ENCODE measurements at regions not wholly inside any gene's neighbourhood (a gene's known extent, or its start where the extent isn't known, plus 50 kb on each side); places are given as distances from the start of the nearest gene placed in this dataset.

GRCh38 chrX:147498796-147499195, 412.9 kb upstream of the FMR1 start:
- no peaks in the 10 kb centered on the region for H3K4me1 ChIP-seq (ENCODE audit: control insufficient read depth, insufficient read depth, low read length)
- ATAC-seq (ENCODE audit: low read depth): no peak
- H3K23ac ChIP-seq (ENCODE audit: low read depth, low read length): no peak overlapping the region
- intact Hi-C loops (cut with micrococcal nuclease) (no loop called here), dilution Hi-C loops (cut with HindIII; ENCODE audit: low sequenced_read_pairs, unreplicated experiment) (no loop called here), in situ Hi-C loops (cut with MboI; ENCODE audit: low sequenced_read_pairs) (no loop called here)
- no peak overlapping the region for H4K8ac ChIP-seq (ENCODE audit: low read depth in 2 of 2, low read length in 2 of 2)
- no peaks in the 10 kb centered on the region for H3K36me3 ChIP-seq (ENCODE audit: control insufficient read depth, insufficient read depth, low read length)
- H3K4me2 ChIP-seq (ENCODE audit: low read depth, low read length): no peak overlapping the region
- H3K9me3 ChIP-seq (ENCODE audit: control insufficient read depth, insufficient read depth, low read length): peaks cover 2% of the 10 kb centered on the region; the same call in 1 of the 2 replicates
- no peak for DNase-seq
- no peak overlapping the region for H3K56ac ChIP-seq (ENCODE audit: extremely low read depth, insufficient read depth, low read length)
- H2BK20ac ChIP-seq (ENCODE audit: low read depth, low read length): no peak overlapping the region
- H4K5ac ChIP-seq (ENCODE audit: low read depth, low read length): no peak overlapping the region
- ChIA-PET CTCF (interaction anchor here (0.7 kb wide), 1 partner anchor 19 kb away, joined by 5 read pairs; no protein-coding TSS in a partner anchor), POLR2A (ENCODE audit: unreplicated experiment) (no interaction called here)
- no peak overlapping the region for H2AK5ac ChIP-seq (ENCODE audit: low read depth, low read length)
- no peaks in the 10 kb centered on the region for H3K79me1 ChIP-seq (ENCODE audit: low read depth in 1 of 2, low read length in 2 of 2)
- no TSS peak for BruUV-seq (replicated peaks)
- no peak overlapping the region for H3K9ac ChIP-seq (ENCODE audit: low read depth, low read length)
- TF ChIP-seq SMC3 (IDR thresholded peaks at IDR 0.05; ENCODE audit: low read depth, low read length) (no peak), MXI1 (IDR thresholded peaks at IDR 0.05; ENCODE audit: borderline replicate concordance, low read depth, low read length) (no peak), FOS (IDR thresholded peaks at IDR 0.05; ENCODE audit: low read depth, low read length) (no peak), CEBPB (IDR thresholded peaks at IDR 0.05; ENCODE audit: low read depth, low read length) (no peak), RFX5 (IDR thresholded peaks at IDR 0.05; ENCODE audit: low read depth, low read length) (no peak), CHD1 (IDR thresholded peaks at IDR 0.05; ENCODE audit: low read depth, low read length) (no peak), BHLHE40 (IDR thresholded peaks at IDR 0.05; ENCODE audit: low read depth, low read length) (no peak), RAD21 (IDR thresholded peaks at IDR 0.05; ENCODE audit: low read length) (no peak), RCOR1 (IDR thresholded peaks at IDR 0.05; ENCODE audit: insufficient replicate concordance, low read length) (no peak), MAZ (IDR thresholded peaks at IDR 0.05; ENCODE audit: borderline replicate concordance, low read depth, low read length) (no peak), NFE2L2 (IDR thresholded peaks at IDR 0.05; ENCODE audit: low read depth, low read length) (no peak), POLR2A (IDR thresholded peaks at IDR 0.05; ENCODE audit: low read depth, low read length) (no peak), ELK1 (IDR thresholded peaks at IDR 0.05; ENCODE audit: borderline replicate concordance, low read depth, low read length) (no peak), MAFK (IDR thresholded peaks at IDR 0.05; ENCODE audit: low read depth, low read length) (no peak)
- TF ChIP-seq, protein P1, sequence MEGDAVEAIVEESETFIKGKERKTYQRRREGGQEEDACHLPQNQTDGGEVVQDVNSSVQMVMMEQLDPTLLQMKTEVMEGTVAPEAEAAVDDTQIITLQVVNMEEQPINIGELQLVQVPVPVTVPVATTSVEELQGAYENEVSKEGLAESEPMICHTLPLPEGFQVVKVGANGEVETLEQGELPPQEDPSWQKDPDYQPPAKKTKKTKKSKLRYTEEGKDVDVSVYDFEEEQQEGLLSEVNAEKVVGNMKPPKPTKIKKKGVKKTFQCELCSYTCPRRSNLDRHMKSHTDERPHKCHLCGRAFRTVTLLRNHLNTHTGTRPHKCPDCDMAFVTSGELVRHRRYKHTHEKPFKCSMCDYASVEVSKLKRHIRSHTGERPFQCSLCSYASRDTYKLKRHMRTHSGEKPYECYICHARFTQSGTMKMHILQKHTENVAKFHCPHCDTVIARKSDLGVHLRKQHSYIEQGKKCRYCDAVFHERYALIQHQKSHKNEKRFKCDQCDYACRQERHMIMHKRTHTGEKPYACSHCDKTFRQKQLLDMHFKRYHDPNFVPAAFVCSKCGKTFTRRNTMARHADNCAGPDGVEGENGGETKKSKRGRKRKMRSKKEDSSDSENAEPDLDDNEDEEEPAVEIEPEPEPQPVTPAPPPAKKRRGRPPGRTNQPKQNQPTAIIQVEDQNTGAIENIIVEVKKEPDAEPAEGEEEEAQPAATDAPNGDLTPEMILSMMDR (conservative IDR thresholded peaks at IDR 0.05; ENCODE audit: low read depth, low read length): no peak
- TF ChIP-seq, protein P2, sequence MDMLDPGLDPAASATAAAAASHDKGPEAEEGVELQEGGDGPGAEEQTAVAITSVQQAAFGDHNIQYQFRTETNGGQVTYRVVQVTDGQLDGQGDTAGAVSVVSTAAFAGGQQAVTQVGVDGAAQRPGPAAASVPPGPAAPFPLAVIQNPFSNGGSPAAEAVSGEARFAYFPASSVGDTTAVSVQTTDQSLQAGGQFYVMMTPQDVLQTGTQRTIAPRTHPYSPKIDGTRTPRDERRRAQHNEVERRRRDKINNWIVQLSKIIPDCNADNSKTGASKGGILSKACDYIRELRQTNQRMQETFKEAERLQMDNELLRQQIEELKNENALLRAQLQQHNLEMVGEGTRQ (IDR thresholded peaks at IDR 0.05; ENCODE audit: low read depth, low read length): no peak
- no peak overlapping the region for H3K14ac ChIP-seq (replicated peaks; ENCODE audit: low read depth, low read length)
- H2AK9ac ChIP-seq (replicated peaks; ENCODE audit: low read depth, low read length, poor library complexity): no peak overlapping the region
- H3K27ac ChIP-seq (ENCODE audit: insufficient read depth, low read length): no peak overlapping the region
- H2AFZ ChIP-seq (replicated peaks; ENCODE audit: low read length, poor library complexity): no peak overlapping the region
- H2BK15ac ChIP-seq (ENCODE audit: low read depth, low read length): no peak overlapping the region
- WGBS, 2 experiments (ENCODE audit: extremely low coverage in 2 of 2, insufficient read length in 1 of 2): 17% methylated on average over 1 of the region's 1 CpG; no CpG with 5 or more reads in 1 of the 2 experiments
- no peaks in the 10 kb centered on the region for H3K9me1 ChIP-seq (ENCODE audit: insufficient read depth, low read length)
- no peak overlapping the region for H3K18ac ChIP-seq (ENCODE audit: low read depth, low read length)
- no peak overlapping the region for H2BK5ac ChIP-seq (ENCODE audit: low read depth, low read length, poor library complexity, severe bottlenecking)
- H3K4me3 ChIP-seq (ENCODE audit: insufficient read depth, low read depth, low read length): no peak overlapping the region
- no peak overlapping the region for H3K4ac ChIP-seq (ENCODE audit: low read depth, low read length)
- H4K91ac ChIP-seq (ENCODE audit: insufficient read depth, low read depth, low read length): no peak overlapping the region
- no peaks in the 10 kb centered on the region for H3K27me3 ChIP-seq (ENCODE audit: control insufficient read depth, insufficient read depth, low read length)
- no peak overlapping the region for H2BK120ac ChIP-seq (ENCODE audit: low read depth, low read length)
- no peaks in the 10 kb centered on the region for H4K20me1 ChIP-seq (ENCODE audit: insufficient read depth, low read length)

Measured in IMR-90 (cell line).